Osteoblast (primary cell): ENCODE measurements at regions not wholly inside any gene's neighbourhood (a gene's known extent, or its start where the extent isn't known, plus 50 kb on each side); places are given as distances from the start of the nearest gene placed in this dataset.

Experiments used
- DNase-seq: peaks from one replicate; pipeline ENCODE4 v3.0.0; 2011; ENCODE audit warnings: low spot score, mixed read lengths; ENCODE audit not compliant: insufficient read length; ENCODE audit errors: missing footprints
- H2AFZ ChIP-seq: 2 replicates; pipeline ENCODE4 v1.6.0; 2011; ENCODE audit warnings: mild to moderate bottlenecking, low read length
- H3K27ac ChIP-seq: 2 replicates; pipeline ENCODE4 v1.5.1; 2011; ENCODE audit warnings: mild to moderate bottlenecking, low read depth, low read length, moderate library complexity
- H3K27me3 ChIP-seq: 2 replicates; pipeline ENCODE4 v1.6.0; 2012; ENCODE audit warnings: mild to moderate bottlenecking, control low read depth, inconsistent platforms, low read length, moderate library complexity; ENCODE audit not compliant: insufficient read depth
- H3K36me3 ChIP-seq: 2 replicates; pipeline ENCODE4 v1.5.1; 2011; ENCODE audit warnings: mild to moderate bottlenecking, low read length, control low read depth, moderate library complexity; ENCODE audit not compliant: insufficient read depth
- H3K4me1 ChIP-seq: 2 replicates; pipeline ENCODE4 v1.5.1; 2011; ENCODE audit warnings: mild to moderate bottlenecking, low read length, control low read depth, moderate library complexity; ENCODE audit not compliant: insufficient read depth
- H3K4me2 ChIP-seq: 2 replicates; pipeline ENCODE4 v1.6.0; 2011; ENCODE audit warnings: mild to moderate bottlenecking, low read length; ENCODE audit not compliant: insufficient read depth
- H3K4me3 ChIP-seq: fragments of 200-600 bp; sonication (generic); 3 replicates; pipeline ENCODE4 v1.5.1; 2012; ENCODE audit warnings: mild to moderate bottlenecking, low read length, inconsistent platforms; ENCODE audit not compliant: insufficient read depth
- H3K79me2 ChIP-seq: 2 replicates; pipeline ENCODE4 v1.6.0; 2012; ENCODE audit warnings: mild to moderate bottlenecking, low read length, control low read depth, inconsistent platforms; ENCODE audit not compliant: insufficient read depth
- H3K9me3 ChIP-seq: 2 replicates; pipeline ENCODE4 v1.5.1; 2011; ENCODE audit warnings: low read depth, low read length, control low read depth
- H4K20me1 ChIP-seq: 2 replicates; pipeline ENCODE4 v1.6.0; 2012; ENCODE audit warnings: mild to moderate bottlenecking, low read length, control low read depth; ENCODE audit not compliant: insufficient read depth
- CTCF ChIP-seq: IDR thresholded peaks from 2 replicates; pipeline ENCODE4 v1.5.1; 2011; ENCODE audit warnings: mild to moderate bottlenecking, low read depth, low read length, moderate library complexity; ENCODE audit errors: extremely low read depth

GRCh38 chr7:65239707-65240352, 133.8 kb upstream of the ZNF92 start:
- Histone ChIP-seq H3K4me2 (peak overlapping the region; percentile 74), H3K27ac (no peak overlapping the region), H3K4me1 (no peaks in the 10 kb centered on the region), H2AFZ (peak overlapping the region; percentile 89), H3K36me3 (no peaks in the 10 kb centered on the region), H3K79me2 (no peaks in the 10 kb centered on the region), H4K20me1 (no peaks in the 10 kb centered on the region), H3K27me3 (peaks cover 4% of the 10 kb centered on the region), H3K9me3 (no peaks in the 10 kb centered on the region), H3K4me3 (peak overlapping the region; percentile 66)
- DNase-seq, result peak; percentile 81
- no peak for TF ChIP-seq CTCF

GRCh38 chr7:65239324-65239706, 134.3 kb upstream of the ZNF92 start:
- Histone ChIP-seq H2AFZ (peak overlapping the region; percentile 72), H3K27me3 (peaks cover 4% of the 10 kb centered on the region), H3K4me3 (peak overlapping the region; percentile 66), H3K27ac (no peak overlapping the region), H4K20me1 (no peaks in the 10 kb centered on the region), H3K9me3 (no peaks in the 10 kb centered on the region), H3K4me1 (no peaks in the 10 kb centered on the region), H3K4me2 (peak overlapping the region; percentile 74), H3K79me2 (no peaks in the 10 kb centered on the region), H3K36me3 (no peaks in the 10 kb centered on the region)
- no peak for TF ChIP-seq CTCF
- DNase-seq, result no peak

GRCh38 chr7:65238785-65239184, 134.9 kb upstream of the ZNF92 start:
- no peak for DNase-seq
- H3K36me3 ChIP-seq, result no peaks in the 10 kb centered on the region
- no peak overlapping the region for H3K4me3 ChIP-seq
- H3K4me1 ChIP-seq, result no peaks in the 10 kb centered on the region
- H3K79me2 ChIP-seq, result no peaks in the 10 kb centered on the region
- no peak for TF ChIP-seq CTCF
- H4K20me1 ChIP-seq, result no peaks in the 10 kb centered on the region
- peaks cover 4% of the 10 kb centered on the region for H3K27me3 ChIP-seq
- no peak overlapping the region for H2AFZ ChIP-seq
- H3K27ac ChIP-seq, result no peak overlapping the region
- no peak overlapping the region for H3K4me2 ChIP-seq
- H3K9me3 ChIP-seq, result no peaks in the 10 kb centered on the region

GRCh38 chr7:65235586-65235985, 138.1 kb upstream of the ZNF92 start:
- no peak for TF ChIP-seq CTCF

More at GRCh38 chr7:65235586-65235985, 138.1 kb upstream of the ZNF92 start:
- H3K36me3 ChIP-seq, result no peaks in the 10 kb centered on the region
- H3K9me3 ChIP-seq, result no peaks in the 10 kb centered on the region
- no peak overlapping the region for H3K4me2 ChIP-seq
- H3K4me1 ChIP-seq, result no peaks in the 10 kb centered on the region
- peaks cover 4% of the 10 kb centered on the region for H3K27me3 ChIP-seq
- DNase-seq, result no peak
- H3K4me3 ChIP-seq, result no peak overlapping the region
- H3K79me2 ChIP-seq, result no peaks in the 10 kb centered on the region
- no peak overlapping the region for H2AFZ ChIP-seq
- no peak overlapping the region for H3K27ac ChIP-seq
- no peaks in the 10 kb centered on the region for H4K20me1 ChIP-seq
